GM21528 (cell line): ENCODE measurements at regions not wholly inside any gene's neighbourhood (a gene's known extent, or its start where the extent isn't known, plus 50 kb on each side); places are given as distances from the start of the nearest gene placed in this dataset.
"Not testable (repeated sequence)": the region's sequence is repeated elsewhere in the genome, so short reads cannot be mapped to it uniquely, and the experiment has no call there.

ENCODE experiments used
- ATAC-seq: cut with Tn5 transposase; IDR thresholded peaks from one replicate; pipeline ENCODE4 v1.9.1; 2021; ENCODE audit warnings: mild to moderate bottlenecking, moderate library complexity; ENCODE audit not compliant: unreplicated experiment, low FRiP score

- ATAC-seq, result no peak
Observed at GRCh38 chr3:182521339-182521738, 272.0 kb upstream of the ATP11B start.

GRCh38 chr3:182523424-182523823, 269.9 kb upstream of the ATP11B start:
- ATAC-seq, result not testable (repeated sequence)

GRCh38 chr3:182523836-182524235, 269.5 kb upstream of the ATP11B start:
- no peak for ATAC-seq

GRCh38 chr3:182524711-182525401, 268.4 kb upstream of the ATP11B start:
- no peak for ATAC-seq

GRCh38 chr3:182525766-182526374, 267.4 kb upstream of the ATP11B start:
- no peak for ATAC-seq

GRCh38 chr3:182527745-182528144, 265.6 kb upstream of the ATP11B start:
- ATAC-seq, result no peak

- ATAC-seq, result no peak
Observed at GRCh38 chr3:182530316-182530715, 263.0 kb upstream of the ATP11B start.

GRCh38 chr3:182533394-182533793, 259.9 kb upstream of the ATP11B start:
- ATAC-seq, result no peak

GRCh38 chr3:182544542-182544941, 248.8 kb upstream of the ATP11B start:
- no peak for ATAC-seq

GRCh38 chr3:182562274-182562673, 231.0 kb upstream of the ATP11B start:
- no peak for ATAC-seq

GRCh38 chr3:182565916-182566796, 227.1 kb upstream of the ATP11B start:
- no peak for ATAC-seq

- no peak for ATAC-seq
Observed at GRCh38 chr3:182567700-182568099, 225.6 kb upstream of the ATP11B start.

GRCh38 chr3:182568261-182568660, 225.0 kb upstream of the ATP11B start:
- ATAC-seq, result no peak

- ATAC-seq, result no peak
Observed at GRCh38 chr3:182568876-182569275, 224.4 kb upstream of the ATP11B start.

GRCh38 chr3:182570946-182571594, 222.2 kb upstream of the ATP11B start:
- ATAC-seq, result no peak

- no peak for ATAC-seq
Observed at GRCh38 chr3:182575941-182576340, 217.4 kb upstream of the ATP11B start.

- no peak for ATAC-seq
Observed at GRCh38 chr3:182583545-182583944, 209.8 kb upstream of the ATP11B start.

- no peak for ATAC-seq
Observed at GRCh38 chr3:182585532-182586150, 207.7 kb upstream of the ATP11B start.

- no peak for ATAC-seq
Observed at GRCh38 chr3:182592747-182593146, 200.6 kb upstream of the ATP11B start.

- ATAC-seq, result no peak
Observed at GRCh38 chr3:182596676-182597410, 196.5 kb upstream of the ATP11B start.
